Smooth muscle cell (in vitro differentiated cells): ENCODE measurements at regions not wholly inside any gene's neighbourhood (a gene's known extent, or its start where the extent isn't known, plus 50 kb on each side); places are given as distances from the start of the nearest gene placed in this dataset.

ENCODE experiments used
- DNase-seq: peaks from one replicate; lab custom pipeline; 2025; ENCODE audit not compliant: unreplicated experiment; lab: John Stamatoyannopoulos, UW
- H2AFZ ChIP-seq: fragments of 200-600 bp; sonication (generic); 2 replicates; pipeline ENCODE4 v1.6.0; 2016; ENCODE audit warnings: antibody characterized with exemption, low read depth, mild to moderate bottlenecking
- H3F3A ChIP-seq: fragments of 200-600 bp; sonication (generic); 2 replicates; pipeline ENCODE4 v1.6.0; 2017; ENCODE audit warnings: antibody characterized with exemption, low read depth
- H3K27ac ChIP-seq: fragments of 200-600 bp; sonication (generic); 2 replicates; pipeline ENCODE4 v1.5.1; 2016; ENCODE audit warnings: low read depth, mild to moderate bottlenecking
- H3K27me3 ChIP-seq: fragments of 200-600 bp; sonication (generic); 2 replicates; pipeline ENCODE4 v1.6.1; 2016; ENCODE audit warnings: low read depth, mild to moderate bottlenecking
- H3K36me3 ChIP-seq: fragments of 200-600 bp; sonication (generic); 2 replicates; pipeline ENCODE4 v1.5.1; 2016; ENCODE audit warnings: low read depth
- H3K4me1 ChIP-seq: fragments of 200-600 bp; sonication (generic); 2 replicates; pipeline ENCODE4 v1.5.1; 2016; ENCODE audit warnings: low read depth
- H3K4me2 ChIP-seq: fragments of 200-600 bp; sonication (generic); 2 replicates; pipeline ENCODE4 v1.6.0; 2016; ENCODE audit warnings: mild to moderate bottlenecking
- H3K4me3 ChIP-seq: fragments of 200-600 bp; sonication (generic); 2 replicates; pipeline ENCODE4 v1.5.1; 2016; ENCODE audit warnings: mild to moderate bottlenecking
- H3K79me2 ChIP-seq: fragments of 200-600 bp; sonication (generic); 2 replicates; pipeline ENCODE4 v1.6.0; 2016; ENCODE audit warnings: low read depth, mild to moderate bottlenecking
- H3K9ac ChIP-seq: fragments of 200-600 bp; sonication (generic); 2 replicates; pipeline ENCODE4 v1.6.0; 2016; ENCODE audit warnings: low read depth
- H3K9me3 ChIP-seq: fragments of 200-600 bp; sonication (generic); replicated peaks from 2 replicates; pipeline ENCODE4 v1.5.1; 2016; ENCODE audit warnings: low read depth
- H4K20me1 ChIP-seq: fragments of 200-600 bp; sonication (generic); 2 replicates; pipeline ENCODE4 v1.6.0; 2016; ENCODE audit warnings: low read depth
- WGBS: methylation state at CpG from one replicate; pipeline ENCODE4 v1.1.7; 2016; ENCODE audit warnings: low lambda C conversion rate; 5-methylcytosine and 5-hydroxymethylcytosine counted together
- TF ChIP-seq, protein P1 (sequence below): fragments of 200-600 bp; sonication (generic); IDR thresholded peaks from 2 replicates; pipeline ENCODE4 v1.5.1; 2017; ENCODE audit warnings: borderline replicate concordance, mild to moderate bottlenecking, antibody characterized with exemption; ENCODE audit not compliant: insufficient read depth, poor library complexity, severe bottlenecking

DNA sequence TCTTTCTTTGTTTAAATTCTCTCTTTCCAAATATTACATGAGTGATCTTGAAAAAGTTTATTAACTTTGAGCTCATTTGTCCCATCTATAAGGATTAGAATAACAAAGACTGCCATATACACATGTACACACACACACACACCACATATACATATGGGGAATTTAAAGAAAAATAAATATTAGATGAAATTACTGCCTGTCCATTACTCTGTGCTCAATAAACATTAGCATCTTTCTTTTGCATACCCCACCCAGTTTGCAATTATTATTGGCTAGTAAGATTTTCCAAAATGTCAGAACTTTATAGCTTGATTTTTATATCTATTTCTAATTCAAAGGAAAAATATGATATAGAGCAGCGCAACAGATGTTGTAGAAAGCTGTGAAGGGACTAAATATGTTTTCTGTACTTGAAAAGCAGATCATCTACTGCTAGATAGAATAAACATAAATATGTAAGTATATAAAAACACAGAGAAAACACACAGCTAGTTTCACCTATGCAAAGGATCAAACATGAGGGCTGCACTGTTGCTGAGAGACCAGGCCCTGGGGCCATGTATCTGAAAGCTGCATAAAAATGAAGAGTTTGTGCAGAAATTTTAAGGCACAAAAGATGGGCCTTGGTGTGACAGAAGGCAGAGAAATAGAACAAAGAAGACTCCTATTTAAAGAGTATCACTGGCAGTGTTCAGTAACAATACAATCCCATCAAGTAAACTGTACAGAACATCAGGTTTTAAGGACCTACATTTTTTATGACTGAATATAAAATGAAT lies 114.2 kb upstream of the NECTIN3 start:
- Histone ChIP-seq H3F3A (peaks cover 16% of the 10 kb centered on the region), H3K4me2 (peak overlapping the region; percentile 93), H3K36me3 (no peaks in the 10 kb centered on the region), H3K9me3 (no peaks in the 10 kb centered on the region), H2AFZ (no peak overlapping the region), H3K27me3 (no peaks in the 10 kb centered on the region), H4K20me1 (peaks cover 100% of the 10 kb centered on the region), H3K4me1 (peaks cover 12% of the 10 kb centered on the region), H3K27ac (peak overlapping the region; percentile 28), H3K4me3 (peak overlapping the region; percentile 29), H3K9ac (no peak overlapping the region), H3K79me2 (peaks cover 100% of the 10 kb centered on the region)
- DNase-seq: no peak
- WGBS: 93% methylated on average over 1 of the region's 1 CpG
- TF ChIP-seq, protein P1, sequence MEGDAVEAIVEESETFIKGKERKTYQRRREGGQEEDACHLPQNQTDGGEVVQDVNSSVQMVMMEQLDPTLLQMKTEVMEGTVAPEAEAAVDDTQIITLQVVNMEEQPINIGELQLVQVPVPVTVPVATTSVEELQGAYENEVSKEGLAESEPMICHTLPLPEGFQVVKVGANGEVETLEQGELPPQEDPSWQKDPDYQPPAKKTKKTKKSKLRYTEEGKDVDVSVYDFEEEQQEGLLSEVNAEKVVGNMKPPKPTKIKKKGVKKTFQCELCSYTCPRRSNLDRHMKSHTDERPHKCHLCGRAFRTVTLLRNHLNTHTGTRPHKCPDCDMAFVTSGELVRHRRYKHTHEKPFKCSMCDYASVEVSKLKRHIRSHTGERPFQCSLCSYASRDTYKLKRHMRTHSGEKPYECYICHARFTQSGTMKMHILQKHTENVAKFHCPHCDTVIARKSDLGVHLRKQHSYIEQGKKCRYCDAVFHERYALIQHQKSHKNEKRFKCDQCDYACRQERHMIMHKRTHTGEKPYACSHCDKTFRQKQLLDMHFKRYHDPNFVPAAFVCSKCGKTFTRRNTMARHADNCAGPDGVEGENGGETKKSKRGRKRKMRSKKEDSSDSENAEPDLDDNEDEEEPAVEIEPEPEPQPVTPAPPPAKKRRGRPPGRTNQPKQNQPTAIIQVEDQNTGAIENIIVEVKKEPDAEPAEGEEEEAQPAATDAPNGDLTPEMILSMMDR: no peak

DNA sequence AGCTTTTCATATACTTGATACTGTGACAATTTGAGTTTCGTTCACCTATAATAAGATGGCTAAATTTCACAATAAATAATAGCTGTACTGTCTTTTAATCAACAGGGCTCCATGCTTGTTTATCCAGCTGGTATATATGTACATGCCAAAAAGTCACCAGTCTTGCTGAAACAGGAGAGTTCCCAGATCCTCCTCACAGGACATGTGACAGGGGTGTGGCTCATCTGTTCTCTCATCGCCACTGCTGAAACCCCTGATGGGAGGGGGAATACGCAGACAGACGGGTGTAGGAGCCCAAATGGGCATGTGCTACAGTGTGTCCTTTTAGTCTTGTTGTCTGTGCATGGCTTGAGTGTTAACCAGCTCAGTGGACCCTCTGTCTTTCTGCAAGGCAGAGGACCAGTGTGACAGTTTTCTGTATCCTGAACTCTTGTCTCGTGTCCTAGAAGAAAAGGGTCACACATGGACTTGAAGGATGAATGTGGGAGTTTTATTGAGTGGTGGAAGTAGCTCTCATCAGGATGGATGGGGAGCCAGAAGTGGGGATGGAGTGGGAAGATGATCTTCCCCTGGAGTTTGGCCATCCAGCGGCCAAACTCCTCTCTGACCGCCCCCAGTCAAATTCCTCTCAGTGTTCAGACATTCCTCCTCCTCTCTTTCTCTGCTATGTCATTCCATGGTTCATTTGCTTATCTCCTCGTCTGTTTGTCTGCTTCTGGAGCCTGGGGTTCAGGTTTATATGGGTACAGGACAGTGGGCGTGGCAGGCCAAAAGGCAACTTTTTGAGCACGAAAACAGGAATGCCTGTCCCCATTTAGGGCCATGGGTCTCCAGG lies 113.1 kb upstream of the NECTIN3 start:
- DNase-seq: no peak
- Histone ChIP-seq H3K4me1 (peaks cover 12% of the 10 kb centered on the region), H3K27me3 (no peaks in the 10 kb centered on the region), H3K27ac (peak overlapping the region; percentile 50), H3K79me2 (peaks cover 100% of the 10 kb centered on the region), H3F3A (peaks cover 16% of the 10 kb centered on the region), H2AFZ (no peak overlapping the region), H3K9me3 (no peaks in the 10 kb centered on the region), H4K20me1 (peaks cover 100% of the 10 kb centered on the region), H3K36me3 (no peaks in the 10 kb centered on the region), H3K4me3 (peak overlapping the region; percentile 80), H3K4me2 (peak overlapping the region; percentile 93), H3K9ac (no peak overlapping the region)
- 59% methylated on average over 10 of the region's 10 CpGs for WGBS
- TF ChIP-seq, protein P1: no peak

DNA sequence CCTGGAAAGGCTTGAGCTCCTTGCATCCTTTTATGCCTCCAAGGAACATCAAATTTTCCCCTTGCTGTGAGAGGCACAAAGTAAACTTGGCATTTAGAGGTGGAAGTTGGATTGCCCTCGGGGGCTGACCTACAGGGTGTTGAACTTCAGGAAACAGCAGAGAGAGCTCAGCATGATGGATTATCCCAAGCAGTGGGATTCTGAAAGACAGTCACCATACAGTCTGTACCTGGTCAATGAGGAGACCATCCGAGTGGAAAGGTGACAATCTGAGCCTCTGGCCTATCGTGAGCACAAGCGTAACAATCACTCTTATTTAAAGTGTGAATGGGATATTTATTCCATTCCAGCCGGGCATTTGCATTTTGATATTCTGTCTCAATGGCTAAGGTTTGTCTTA lies 105.6 kb upstream of the NECTIN3 start:
- Histone ChIP-seq H3K4me2 (peak overlapping the region; percentile 93), H3K79me2 (peaks cover 94% of the 10 kb centered on the region), H3K27ac (peak overlapping the region; percentile 86), H3K9me3 (no peaks in the 10 kb centered on the region), H3K9ac (peak overlapping the region; percentile 96), H2AFZ (no peak overlapping the region), H3K4me1 (peaks cover 8% of the 10 kb centered on the region), H3F3A (peaks cover 5% of the 10 kb centered on the region), H3K36me3 (no peaks in the 10 kb centered on the region), H3K27me3 (no peaks in the 10 kb centered on the region), H4K20me1 (peaks cover 86% of the 10 kb centered on the region), H3K4me3 (peak overlapping the region; percentile 80)
- 61% methylated on average over 5 of the region's 5 CpGs for WGBS
- TF ChIP-seq, protein P1: no peak
- DNase-seq: no peak
